ENCODE measurements at regions not wholly inside any gene's neighbourhood (a gene's known extent, or its start where the extent isn't known, plus 50 kb on each side); places are given as distances from the start of the nearest gene placed in this dataset.
"Not testable (repeated sequence)": the region's sequence is repeated elsewhere in the genome, so short reads cannot be mapped to it uniquely, and the experiment has no call there.

DNA sequence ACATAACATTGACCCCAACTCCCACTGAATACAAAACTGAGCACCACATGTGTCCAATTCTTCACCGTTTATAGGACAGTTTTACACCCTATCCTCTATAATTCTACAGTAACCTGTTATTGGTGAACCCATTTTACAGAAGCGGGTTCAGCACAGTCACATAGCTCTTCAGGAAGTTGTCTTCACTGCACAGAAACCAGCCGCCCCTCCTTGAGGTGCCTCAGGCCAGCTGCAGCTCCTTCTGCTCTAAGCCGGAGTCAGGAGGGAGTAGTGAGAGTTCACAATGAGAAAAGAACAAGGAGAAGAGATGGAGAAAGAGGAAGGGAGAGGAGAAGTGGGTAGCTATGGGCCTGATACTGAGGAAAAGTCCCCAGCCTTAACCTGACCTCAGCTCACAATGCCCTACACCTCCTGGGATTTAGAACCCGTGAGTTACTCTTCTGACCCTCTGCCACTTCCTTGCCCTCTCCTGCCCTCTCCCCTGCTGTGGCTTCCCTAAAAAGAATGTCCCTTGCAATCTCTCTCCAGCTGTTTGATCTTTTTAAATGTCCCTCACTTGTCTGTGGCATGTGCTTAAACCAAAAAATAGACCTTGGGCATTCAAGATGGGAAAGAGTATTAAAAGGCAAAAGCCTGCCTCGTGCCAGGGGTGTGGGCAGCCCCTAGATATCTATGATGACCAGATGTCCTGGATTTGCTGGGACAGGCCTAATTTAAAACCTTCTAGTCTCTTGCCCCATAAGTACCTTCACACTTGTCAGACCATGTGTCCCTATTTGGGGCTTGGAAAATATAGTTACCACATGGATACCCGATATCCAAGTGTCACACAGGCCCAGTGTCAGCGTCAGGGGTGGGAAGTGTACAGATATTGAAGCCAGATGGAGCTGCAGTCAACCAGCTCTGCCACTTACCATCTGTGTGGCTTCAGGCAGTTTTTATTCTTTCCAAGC, 71.3 kb upstream of the HES1 start:
- Histone ChIP-seq H3K27ac (ENCODE audit: low read length) (no peak overlapping the region), H3K4me1 (ENCODE audit: insufficient read depth, low read length) (peaks cover 6% of the 10 kb centered on the region; the same call in 1 of the 2 replicates), H3K36me3 (ENCODE audit: insufficient read depth, low read depth, low read length) (no peaks in the 10 kb centered on the region), H3K27me3 (ENCODE audit: insufficient read depth, low read length) (peaks cover 11% of the 10 kb centered on the region), H3K9ac (ENCODE audit: low read depth, low read length) (no peak overlapping the region), H3K9me3 (ENCODE audit: insufficient read depth, low read depth, low read length) (no peaks in the 10 kb centered on the region), H3K4me3 (ENCODE audit: low read length) (no peak overlapping the region)

DNA sequence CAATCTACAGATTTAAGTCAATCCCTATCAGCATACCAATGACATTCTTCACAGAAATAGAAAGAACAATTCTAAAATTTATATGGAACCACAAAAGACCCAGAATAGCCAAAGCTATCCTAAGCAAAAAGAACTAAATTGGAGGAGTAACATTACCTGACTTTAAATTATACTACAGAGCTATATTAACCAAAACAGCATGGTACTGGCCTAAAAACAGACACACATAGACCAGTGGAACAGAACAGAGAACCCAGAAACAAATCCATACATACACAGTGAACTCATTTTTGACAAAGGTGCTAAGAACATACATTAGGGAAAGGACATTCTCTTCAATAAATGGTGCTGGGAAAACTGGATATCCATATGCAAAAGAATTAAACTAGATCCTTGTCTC, 68.6 kb upstream of the HES1 start:
- not testable (repeated sequence) for H3K9me3 ChIP-seq (ENCODE audit: insufficient read depth, low read depth, low read length); H3K36me3 ChIP-seq (ENCODE audit: insufficient read depth, low read depth, low read length); H3K4me1 ChIP-seq (ENCODE audit: insufficient read depth, low read length); H3K27ac ChIP-seq (ENCODE audit: low read length); H3K4me3 ChIP-seq (ENCODE audit: low read length); H3K9ac ChIP-seq (ENCODE audit: low read depth, low read length)
- H3K27me3 ChIP-seq (ENCODE audit: insufficient read depth, low read length): peaks cover 35% of the 10 kb centered on the region

DNA sequence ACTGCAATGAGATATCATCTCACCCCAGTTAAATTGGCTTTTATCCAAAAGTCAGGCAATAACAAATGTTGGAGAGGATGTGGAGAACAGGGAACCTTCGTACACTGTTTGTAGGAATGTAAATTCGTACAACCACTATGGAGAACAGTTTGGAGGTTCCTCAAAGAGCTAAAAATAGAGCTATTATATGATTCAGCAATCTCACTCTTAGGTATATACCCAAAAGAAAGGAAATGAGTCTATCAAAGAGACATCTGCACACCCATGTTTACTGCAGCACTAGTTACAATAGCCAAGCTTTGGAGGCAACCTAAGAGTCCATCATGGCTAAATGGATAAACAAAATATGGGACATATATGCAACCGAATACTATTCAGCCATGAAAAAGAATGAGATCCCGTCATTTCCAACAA, 68.0 kb upstream of the HES1 start:
- H3K9me3 ChIP-seq (ENCODE audit: insufficient read depth, low read depth, low read length): no peaks in the 10 kb centered on the region
- no peak overlapping the region for H3K9ac ChIP-seq (ENCODE audit: low read depth, low read length)
- H3K4me3 ChIP-seq (ENCODE audit: low read length): no peak overlapping the region
- H3K4me1 ChIP-seq (ENCODE audit: insufficient read depth, low read length): no peaks in the 10 kb centered on the region; the same call in 1 of the 2 replicates
- H3K27me3 ChIP-seq (ENCODE audit: insufficient read depth, low read length): peaks cover 41% of the 10 kb centered on the region
- no peak overlapping the region for H3K27ac ChIP-seq (ENCODE audit: low read length)
- no peaks in the 10 kb centered on the region for H3K36me3 ChIP-seq (ENCODE audit: insufficient read depth, low read depth, low read length)

DNA sequence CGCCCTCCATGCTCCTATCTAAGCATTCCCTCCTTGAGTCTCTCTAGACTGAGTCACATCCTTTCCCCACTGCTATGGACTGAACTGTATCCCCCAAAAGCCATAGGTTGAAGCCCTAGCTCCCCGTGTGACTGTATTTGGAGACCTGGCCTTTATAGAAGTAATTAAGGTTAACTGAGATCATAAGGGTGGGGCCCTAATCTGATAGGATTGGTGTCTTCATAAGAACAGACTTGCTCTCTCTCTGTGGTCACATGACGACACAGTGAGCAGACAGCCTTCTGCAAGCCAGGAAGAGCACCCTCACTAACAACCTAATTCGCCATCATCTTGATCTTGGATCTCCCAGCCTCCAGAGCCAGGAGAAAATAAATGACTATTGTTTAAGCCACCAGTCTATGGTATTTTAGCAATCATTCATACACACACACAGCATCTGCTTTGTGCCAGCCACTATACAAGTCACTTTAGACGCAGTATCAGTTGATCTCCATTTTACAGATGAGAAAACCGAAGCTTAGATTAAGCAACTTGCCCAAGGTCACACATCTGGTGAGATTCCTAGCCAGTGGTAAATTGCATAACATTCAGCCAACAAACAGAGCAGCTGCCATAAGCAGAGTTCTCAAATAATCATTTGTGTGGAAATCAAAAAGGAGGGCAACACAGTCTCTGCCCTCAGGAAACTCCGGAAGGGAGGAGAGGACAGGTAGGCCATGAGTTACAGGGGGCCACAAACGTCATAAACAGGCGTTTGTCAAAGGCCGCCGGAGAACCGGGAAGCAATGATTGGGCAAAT, 66.3 kb upstream of the HES1 start:
- no peaks in the 10 kb centered on the region; the same call in 1 of the 2 replicates for H3K4me1 ChIP-seq (ENCODE audit: insufficient read depth, low read length)
- no peaks in the 10 kb centered on the region for H3K36me3 ChIP-seq (ENCODE audit: insufficient read depth, low read depth, low read length)
- no peak overlapping the region for H3K4me3 ChIP-seq (ENCODE audit: low read length)
- no peak overlapping the region for H3K9ac ChIP-seq (ENCODE audit: low read depth, low read length)
- peaks cover 39% of the 10 kb centered on the region for H3K27me3 ChIP-seq (ENCODE audit: insufficient read depth, low read length)
- H3K9me3 ChIP-seq (ENCODE audit: insufficient read depth, low read depth, low read length): no peaks in the 10 kb centered on the region
- no peak overlapping the region for H3K27ac ChIP-seq (ENCODE audit: low read length)

DNA sequence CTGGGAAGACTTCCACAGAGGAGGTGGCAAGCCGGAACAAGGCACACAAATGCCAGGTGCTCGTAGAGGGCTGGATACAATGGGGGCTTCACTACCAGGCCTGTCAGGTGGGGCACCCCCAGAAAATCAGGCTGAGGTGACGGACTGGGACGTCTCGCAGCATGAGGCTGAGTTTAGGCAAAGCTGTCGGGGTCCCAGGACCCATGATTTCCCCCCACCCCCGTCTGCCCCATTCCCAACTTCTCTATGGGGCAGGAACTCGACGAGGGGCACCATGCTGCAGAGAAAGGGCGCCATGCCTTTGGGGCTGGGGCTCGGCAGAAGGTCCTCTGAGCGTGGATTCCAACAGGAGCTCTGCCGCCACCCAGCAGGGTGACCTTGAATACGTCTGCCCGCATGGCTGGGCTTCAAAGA, 65.7 kb upstream of the HES1 start:
- Histone ChIP-seq H3K4me3 (ENCODE audit: low read length) (peak overlapping the region; percentile 54; the same call in 1 of the 2 replicates), H3K4me1 (ENCODE audit: insufficient read depth, low read length) (no peaks in the 10 kb centered on the region; the same call in 1 of the 2 replicates), H3K27me3 (ENCODE audit: insufficient read depth, low read length) (peaks cover 41% of the 10 kb centered on the region), H3K27ac (ENCODE audit: low read length) (no peak overlapping the region), H3K9ac (ENCODE audit: low read depth, low read length) (peak overlapping the region; percentile 55; the same call in 1 of the 2 replicates), H3K9me3 (ENCODE audit: insufficient read depth, low read depth, low read length) (no peaks in the 10 kb centered on the region), H3K36me3 (ENCODE audit: insufficient read depth, low read depth, low read length) (no peaks in the 10 kb centered on the region)

DNA sequence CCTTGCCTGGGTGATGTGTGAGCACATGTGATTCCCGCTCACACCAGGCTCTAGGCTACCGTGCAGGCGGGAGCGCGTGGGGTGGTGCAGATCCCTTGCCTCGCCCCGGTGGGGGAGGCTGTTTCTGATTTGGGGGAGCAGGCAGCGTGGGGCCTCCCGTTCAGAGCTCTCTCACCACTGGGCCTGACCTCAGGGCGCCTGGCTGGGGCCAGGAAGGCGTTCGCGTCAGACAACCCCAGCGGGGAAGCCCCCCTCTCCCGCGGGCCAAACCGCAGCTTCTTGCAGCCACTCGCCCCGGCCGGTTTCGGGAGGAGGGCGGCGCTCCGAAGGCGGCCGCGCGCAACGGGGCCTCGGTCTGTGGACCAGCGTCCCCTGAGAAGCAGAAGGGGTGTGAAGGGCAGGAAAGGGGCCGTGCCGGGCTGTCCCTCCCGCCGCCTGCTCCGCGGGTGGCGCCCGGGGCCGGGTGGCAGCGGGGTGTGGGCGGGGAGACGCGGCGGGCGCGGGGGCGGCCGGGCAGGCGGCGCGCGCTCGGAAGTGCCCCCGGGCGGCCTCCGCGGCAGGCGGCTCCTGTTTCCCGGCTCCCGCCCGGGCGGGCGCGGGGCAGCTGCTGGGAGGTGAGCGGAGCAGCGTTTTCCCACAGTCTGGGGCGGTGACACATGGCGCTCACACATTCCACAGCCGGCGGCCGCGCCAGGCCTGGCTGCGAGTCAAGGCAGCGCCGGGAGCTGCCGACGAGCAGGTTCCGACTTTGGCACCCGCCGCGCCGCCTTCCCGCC, 65.1 kb upstream of the HES1 start:
- no peaks in the 10 kb centered on the region; the same call in 1 of the 2 replicates for H3K4me1 ChIP-seq (ENCODE audit: insufficient read depth, low read length)
- peak overlapping the region; percentile 54; the same call in 1 of the 2 replicates for H3K4me3 ChIP-seq (ENCODE audit: low read length)
- no peak overlapping the region for H3K27ac ChIP-seq (ENCODE audit: low read length)
- peaks cover 43% of the 10 kb centered on the region for H3K27me3 ChIP-seq (ENCODE audit: insufficient read depth, low read length)
- H3K36me3 ChIP-seq (ENCODE audit: insufficient read depth, low read depth, low read length): no peaks in the 10 kb centered on the region
- peak overlapping the region; percentile 55; the same call in 1 of the 2 replicates for H3K9ac ChIP-seq (ENCODE audit: low read depth, low read length)
- H3K9me3 ChIP-seq (ENCODE audit: insufficient read depth, low read depth, low read length): no peaks in the 10 kb centered on the region

DNA sequence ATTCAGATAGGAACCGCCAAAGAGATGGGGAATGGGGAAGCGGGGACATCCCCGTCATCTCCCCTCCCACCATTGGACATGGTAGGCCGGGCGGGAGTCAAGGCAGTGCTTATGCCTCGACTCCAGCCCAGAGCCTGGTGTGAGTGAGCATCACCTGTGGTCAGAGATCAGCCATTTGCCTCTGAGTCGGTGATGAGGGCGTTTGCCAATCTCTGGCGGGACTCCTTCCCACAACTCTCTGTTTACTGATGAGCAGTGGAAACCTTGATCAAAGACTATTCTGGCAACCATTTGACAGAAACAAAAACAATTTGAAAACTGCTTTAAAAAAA, 63.9 kb upstream of the HES1 start:
- Histone ChIP-seq H3K27me3 (ENCODE audit: insufficient read depth, low read length) (peaks cover 43% of the 10 kb centered on the region), H3K9ac (ENCODE audit: low read depth, low read length) (no peak overlapping the region), H3K4me1 (ENCODE audit: insufficient read depth, low read length) (no peaks in the 10 kb centered on the region; the same call in 1 of the 2 replicates), H3K36me3 (ENCODE audit: insufficient read depth, low read depth, low read length) (no peaks in the 10 kb centered on the region), H3K4me3 (ENCODE audit: low read length) (no peak overlapping the region), H3K27ac (ENCODE audit: low read length) (no peak overlapping the region), H3K9me3 (ENCODE audit: insufficient read depth, low read depth, low read length) (no peaks in the 10 kb centered on the region)

DNA sequence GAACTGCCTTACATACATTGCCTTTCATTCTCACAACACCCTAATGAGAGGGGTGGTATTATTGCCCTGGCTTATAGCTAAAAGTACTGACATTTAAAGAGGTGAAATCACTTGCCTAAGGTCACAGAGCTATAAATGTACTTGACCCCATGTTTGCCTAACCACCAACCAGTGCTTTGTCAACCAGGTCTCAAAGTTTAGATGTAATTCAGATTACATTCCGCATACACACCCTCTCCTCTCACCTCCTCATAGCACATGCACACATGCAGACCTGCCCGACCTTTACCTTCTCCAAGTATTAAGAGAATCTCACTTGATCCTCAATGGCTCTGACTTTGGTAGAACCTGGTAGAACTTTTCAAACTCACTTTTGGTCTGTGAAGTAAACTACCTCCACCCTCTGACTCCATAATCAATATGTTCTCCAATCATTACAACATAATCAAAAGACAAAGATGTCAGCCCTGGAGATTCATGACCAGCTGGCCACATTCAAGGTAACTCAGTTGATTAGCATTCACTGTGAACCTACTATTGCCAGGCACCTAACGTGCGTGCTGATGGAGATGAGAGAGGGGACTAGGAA, 63.2 kb upstream of the HES1 start:
- Histone ChIP-seq H3K4me1 (ENCODE audit: insufficient read depth, low read length) (no peaks in the 10 kb centered on the region; the same call in 1 of the 2 replicates), H3K36me3 (ENCODE audit: insufficient read depth, low read depth, low read length) (no peaks in the 10 kb centered on the region), H3K27me3 (ENCODE audit: insufficient read depth, low read length) (peaks cover 43% of the 10 kb centered on the region), H3K9ac (ENCODE audit: low read depth, low read length) (no peak overlapping the region), H3K4me3 (ENCODE audit: low read length) (no peak overlapping the region), H3K9me3 (ENCODE audit: insufficient read depth, low read depth, low read length) (no peaks in the 10 kb centered on the region), H3K27ac (ENCODE audit: low read length) (no peak overlapping the region)

DNA sequence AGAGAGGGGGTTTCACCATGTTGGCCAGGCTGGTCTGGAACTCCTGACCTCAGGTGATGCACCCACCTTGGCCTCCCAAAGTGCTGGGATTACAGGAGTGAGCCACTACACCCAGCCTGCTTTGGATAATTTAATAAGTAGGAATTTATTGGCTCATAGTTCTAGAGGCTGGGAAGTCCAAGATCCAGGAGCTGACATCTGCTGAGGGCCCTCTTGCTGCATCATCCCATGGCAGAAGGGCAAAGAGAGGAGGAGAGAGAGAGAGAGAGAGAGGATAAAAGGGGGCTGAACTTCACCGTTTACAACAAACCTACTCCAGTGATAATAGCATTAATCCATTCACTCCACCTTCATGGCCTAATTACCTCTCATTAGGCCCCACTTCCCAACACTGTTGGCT, 62.0 kb upstream of the HES1 start:
- H3K9me3 ChIP-seq (ENCODE audit: insufficient read depth, low read depth, low read length): no peaks in the 10 kb centered on the region
- H3K4me3 ChIP-seq (ENCODE audit: low read length): no peak overlapping the region
- peaks cover 43% of the 10 kb centered on the region for H3K27me3 ChIP-seq (ENCODE audit: insufficient read depth, low read length)
- no peak overlapping the region for H3K27ac ChIP-seq (ENCODE audit: low read length)
- H3K36me3 ChIP-seq (ENCODE audit: insufficient read depth, low read depth, low read length): no peaks in the 10 kb centered on the region
- H3K9ac ChIP-seq (ENCODE audit: low read depth, low read length): no peak overlapping the region
- H3K4me1 ChIP-seq (ENCODE audit: insufficient read depth, low read length): no peaks in the 10 kb centered on the region; the same call in 1 of the 2 replicates

DNA sequence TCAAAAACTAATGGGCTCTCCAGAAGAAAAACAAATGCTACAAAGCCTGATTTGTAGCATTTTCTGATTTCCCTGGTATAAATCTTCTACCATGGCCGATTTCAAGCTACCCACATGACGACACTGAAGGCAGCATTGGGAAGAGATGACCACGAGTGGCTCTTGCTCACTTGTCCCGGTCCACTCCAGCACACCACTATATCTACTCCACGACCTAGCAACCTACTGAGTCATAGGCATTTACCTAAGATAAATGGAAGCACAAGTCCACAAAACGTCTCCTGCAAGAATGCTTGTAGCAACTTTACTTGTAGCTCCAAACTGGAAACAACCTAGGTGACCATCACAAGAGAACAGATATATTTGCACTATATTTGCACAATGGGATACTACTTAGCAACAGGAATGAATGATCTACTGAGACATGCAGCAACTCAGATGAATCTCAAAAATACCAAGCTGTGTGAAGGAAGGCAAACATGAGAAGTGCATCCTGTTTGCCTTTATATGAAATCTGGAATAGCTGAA, 60.8 kb upstream of the HES1 start:
- no peak overlapping the region for H3K27ac ChIP-seq (ENCODE audit: low read length)
- H3K36me3 ChIP-seq (ENCODE audit: insufficient read depth, low read depth, low read length): no peaks in the 10 kb centered on the region
- no peak overlapping the region for H3K4me3 ChIP-seq (ENCODE audit: low read length)
- H3K4me1 ChIP-seq (ENCODE audit: insufficient read depth, low read length): no peaks in the 10 kb centered on the region; the same call in 1 of the 2 replicates
- no peak overlapping the region for H3K9ac ChIP-seq (ENCODE audit: low read depth, low read length)
- no peaks in the 10 kb centered on the region for H3K9me3 ChIP-seq (ENCODE audit: insufficient read depth, low read depth, low read length)
- peaks cover 31% of the 10 kb centered on the region for H3K27me3 ChIP-seq (ENCODE audit: insufficient read depth, low read length)
